ENCODE measurements at regions not wholly inside any gene's neighbourhood (a gene's known extent, or its start where the extent isn't known, plus 50 kb on each side); places are given as distances from the start of the nearest gene placed in this dataset.

- no peak for DNase-seq (ENCODE audit: low read depth in 4 of 4, low spot score in 1 of 4)
Observed at GRCh38 chr3:31277582-31277981, 255.1 kb upstream of the STT3B start.

DNA sequence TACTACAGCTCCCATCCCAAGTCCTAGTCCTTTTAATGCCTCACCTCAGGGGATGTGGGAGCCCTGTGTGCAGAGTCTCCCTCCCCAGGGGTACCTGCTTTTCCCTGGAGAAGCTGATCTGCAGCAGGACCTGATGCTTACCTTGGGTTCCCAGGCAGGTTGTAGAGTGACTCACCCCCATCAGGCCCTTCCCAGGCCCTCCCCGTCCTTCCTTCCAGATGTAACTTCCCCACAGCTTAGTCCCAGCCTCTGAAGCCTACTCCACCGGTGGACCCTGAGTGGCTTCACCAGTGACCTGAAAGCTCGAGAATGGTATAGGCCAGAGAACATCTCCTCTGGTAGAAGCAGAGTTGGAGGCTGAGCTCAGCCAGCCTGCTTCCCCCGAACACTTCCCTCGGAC, 254.2 kb upstream of the STT3B start:
- DNase-seq (ENCODE audit: low read depth in 4 of 4, low spot score in 1 of 4) = no peak

DNA sequence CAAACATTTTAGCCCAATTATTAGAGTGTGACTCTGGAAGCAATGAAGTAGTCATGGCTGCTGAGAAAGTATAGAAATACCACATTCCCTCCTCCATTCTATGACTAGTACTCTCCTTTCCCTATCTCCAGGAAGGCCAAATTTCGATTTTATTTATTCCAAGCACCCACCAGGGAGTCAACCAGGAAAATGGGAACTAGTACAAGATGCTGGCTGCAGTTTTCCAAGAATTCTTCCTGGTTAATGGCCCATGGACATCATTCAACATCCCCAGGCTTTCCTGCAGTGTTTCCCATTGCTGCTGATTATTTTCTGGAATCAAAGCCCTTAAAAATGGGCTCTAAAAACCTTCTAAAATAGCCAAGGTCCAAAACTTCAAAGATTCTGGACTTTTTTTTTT, 247.9 kb upstream of the STT3B start:
- no peak for DNase-seq (ENCODE audit: low read depth in 4 of 4, low spot score in 1 of 4)

- no peak for DNase-seq (ENCODE audit: low read depth in 4 of 4, low spot score in 1 of 4)
Observed at GRCh38 chr3:31285833-31286486, 246.8 kb upstream of the STT3B start.

- DNase-seq (ENCODE audit: low read depth in 4 of 4, low spot score in 1 of 4) = no peak
Observed at GRCh38 chr3:31288224-31288623, 244.5 kb upstream of the STT3B start.

GRCh38 chr3:31288641-31289100, 244.1 kb upstream of the STT3B start:
- DNase-seq (ENCODE audit: low read depth in 4 of 4, low spot score in 1 of 4) = peak in 1 of 4 experiments; percentile 26

GRCh38 chr3:31289584-31289983, 243.1 kb upstream of the STT3B start:
- DNase-seq (ENCODE audit: low read depth in 4 of 4, low spot score in 1 of 4) = no peak

GRCh38 chr3:31290046-31290445, 242.7 kb upstream of the STT3B start:
- DNase-seq (ENCODE audit: low read depth in 4 of 4, low spot score in 1 of 4) = no peak

- DNase-seq (ENCODE audit: low read depth in 4 of 4, low spot score in 1 of 4) = no peak
Observed at GRCh38 chr3:31291818-31292217, 240.9 kb upstream of the STT3B start.

- DNase-seq (ENCODE audit: low read depth in 4 of 4, low spot score in 1 of 4) = no peak
Observed at GRCh38 chr3:31294430-31295149, 238.1 kb upstream of the STT3B start.

- DNase-seq (ENCODE audit: low read depth in 4 of 4, low spot score in 1 of 4) = no peak
Observed at GRCh38 chr3:31295150-31295765, 237.5 kb upstream of the STT3B start.

- DNase-seq (ENCODE audit: low read depth in 4 of 4, low spot score in 1 of 4) = no peak
Observed at GRCh38 chr3:31297726-31298298, 234.9 kb upstream of the STT3B start.

DNA sequence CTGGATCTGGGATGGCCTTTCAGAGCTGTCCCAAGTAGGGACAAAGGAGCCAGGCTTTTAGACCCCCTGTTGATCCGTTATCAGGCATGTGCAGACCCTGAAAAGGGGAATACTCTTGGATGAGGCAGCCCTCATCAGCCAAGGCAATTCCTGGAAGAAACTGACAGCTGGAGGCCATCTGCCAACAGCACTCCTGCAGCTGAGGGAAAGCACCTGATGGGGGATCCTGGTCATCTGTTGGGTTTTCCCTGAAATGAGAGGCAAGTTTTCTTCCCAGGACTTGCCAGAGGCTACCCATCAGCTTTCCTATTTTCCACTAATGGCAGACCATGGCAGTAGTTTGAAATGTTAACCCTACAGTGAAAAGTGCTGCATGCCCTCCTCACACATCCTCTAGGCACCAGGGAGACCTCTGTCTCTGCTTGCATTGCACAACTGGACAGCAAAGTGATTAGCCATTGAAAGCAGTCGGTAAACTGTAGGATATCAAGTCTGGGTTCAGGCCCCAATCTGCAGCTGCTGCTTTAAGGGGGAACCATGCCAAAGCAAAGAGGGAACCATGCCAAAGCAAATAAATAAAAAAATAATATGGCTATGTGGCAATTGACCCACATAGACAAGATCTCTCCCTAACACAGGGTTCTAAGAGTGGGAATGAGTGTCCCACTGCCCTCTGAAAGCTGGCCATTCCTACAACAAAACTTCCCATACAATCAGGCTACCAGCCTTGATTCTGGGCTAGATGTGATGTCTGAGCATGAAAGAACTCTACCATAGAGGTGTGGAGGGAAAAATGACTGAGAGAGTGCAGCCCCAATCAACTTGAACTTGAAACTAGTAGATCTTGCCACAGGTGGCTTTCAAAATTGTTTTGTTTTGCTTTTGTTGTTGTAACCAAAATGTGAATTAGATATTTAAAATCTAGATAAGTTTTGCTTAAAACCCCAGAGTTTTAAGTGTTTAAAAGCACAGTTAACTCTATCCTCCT, 232.0 kb upstream of the STT3B start:
- no peak for DNase-seq (ENCODE audit: low read depth in 4 of 4, low spot score in 1 of 4)

DNA sequence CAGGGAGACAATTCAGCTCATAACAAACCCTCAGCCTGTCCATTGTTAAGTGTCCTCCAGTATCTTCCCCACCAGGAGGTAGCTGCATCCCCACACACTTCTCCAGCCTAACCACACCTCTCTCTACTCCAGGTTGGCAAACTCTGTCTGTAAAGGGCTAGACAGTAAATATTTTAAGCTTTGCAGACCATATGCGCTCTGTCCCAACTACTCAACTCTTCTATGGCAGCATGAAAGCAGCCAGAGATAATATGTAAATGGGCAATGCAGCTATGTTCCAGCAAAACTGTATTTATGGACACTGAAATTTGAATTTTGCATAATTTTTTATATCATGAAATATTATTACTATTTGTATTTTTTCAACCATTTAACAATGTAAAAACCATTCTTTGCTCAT, 230.4 kb upstream of the STT3B start:
- DNase-seq (ENCODE audit: low read depth in 4 of 4, low spot score in 1 of 4) = no peak

- no peak for DNase-seq (ENCODE audit: low read depth in 4 of 4, low spot score in 1 of 4)
Observed at GRCh38 chr3:31305340-31305739, 227.4 kb upstream of the STT3B start.

- no peak for DNase-seq (ENCODE audit: low read depth in 4 of 4, low spot score in 1 of 4)
Observed at GRCh38 chr3:31307131-31307785, 225.5 kb upstream of the STT3B start.

GRCh38 chr3:31311559-31311958, 221.2 kb upstream of the STT3B start:
- DNase-seq (ENCODE audit: low read depth in 4 of 4, low spot score in 1 of 4) = no peak

- DNase-seq (ENCODE audit: low read depth in 4 of 4, low spot score in 1 of 4) = no peak
Observed at GRCh38 chr3:31312400-31312799, 220.3 kb upstream of the STT3B start.

- DNase-seq (ENCODE audit: low read depth in 4 of 4, low spot score in 1 of 4) = no peak
Observed at GRCh38 chr3:31314258-31314657, 218.5 kb upstream of the STT3B start.

- no peak for DNase-seq (ENCODE audit: low read depth in 4 of 4, low spot score in 1 of 4)
Observed at GRCh38 chr3:31319332-31319731, 213.4 kb upstream of the STT3B start.

Measured in stimulated activated CD4-positive, alpha-beta T cell treated with anti-CD3 and anti-CD28 coated beads, Interleukin-1b, Interleukin-23, amount 100 ng/mL, for 24 hours (primary cell).